ENCODE measurements at regions not wholly inside any gene's neighbourhood (a gene's known extent, or its start where the extent isn't known, plus 50 kb on each side); places are given as distances from the start of the nearest gene placed in this dataset.
"Not testable (repeated sequence)": the region's sequence is repeated elsewhere in the genome, so short reads cannot be mapped to it uniquely, and the experiment has no call there.

GRCh38 chr17:62322313-62322712 lies 58.0 kb upstream of the EFCAB3 start:
- no peak for DNase-seq

DNA sequence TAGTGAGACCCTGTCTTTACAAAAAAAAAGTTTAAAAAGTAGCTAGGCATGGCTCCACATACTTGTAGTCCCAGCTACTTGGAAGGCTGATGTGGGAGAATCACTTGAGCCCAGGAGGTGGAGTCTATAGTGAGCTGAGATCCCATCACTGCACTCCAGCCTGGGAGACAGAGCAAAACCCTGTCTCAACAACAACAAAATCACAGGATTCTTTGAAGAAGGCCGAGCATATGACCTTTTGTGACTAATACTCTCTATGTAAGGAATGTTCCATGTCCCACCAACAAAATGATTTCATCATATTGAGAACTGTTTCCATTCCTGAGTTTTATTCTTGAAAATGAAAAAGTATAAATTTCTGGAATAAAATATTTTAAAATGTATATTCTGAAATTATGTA lies 58.9 kb upstream of the EFCAB3 start:
- no peak for DNase-seq

DNA sequence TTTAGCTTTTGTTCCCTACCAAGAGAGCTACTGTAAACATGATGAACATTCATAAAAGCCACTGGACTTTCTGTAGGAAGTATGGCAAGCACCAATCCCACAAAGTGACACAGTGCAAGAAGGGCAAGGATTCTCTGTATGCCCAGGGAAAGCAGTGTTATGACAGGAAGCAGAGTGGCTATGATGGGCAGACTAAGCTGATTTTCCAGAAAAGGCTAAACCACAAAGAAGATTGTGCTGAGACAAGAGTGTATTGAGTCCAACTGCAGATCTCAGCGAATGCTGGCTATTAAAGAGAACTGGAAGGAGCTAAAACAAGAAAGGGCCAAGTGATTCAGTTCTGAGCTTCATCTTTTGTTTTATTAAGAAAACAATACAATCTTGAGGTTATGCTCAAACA lies 60.5 kb upstream of the EFCAB3 start:
- DNase-seq, result no peak

GRCh38 chr17:62309396-62309795 lies 71.0 kb upstream of the EFCAB3 start:
- DNase-seq, result no peak

DNA sequence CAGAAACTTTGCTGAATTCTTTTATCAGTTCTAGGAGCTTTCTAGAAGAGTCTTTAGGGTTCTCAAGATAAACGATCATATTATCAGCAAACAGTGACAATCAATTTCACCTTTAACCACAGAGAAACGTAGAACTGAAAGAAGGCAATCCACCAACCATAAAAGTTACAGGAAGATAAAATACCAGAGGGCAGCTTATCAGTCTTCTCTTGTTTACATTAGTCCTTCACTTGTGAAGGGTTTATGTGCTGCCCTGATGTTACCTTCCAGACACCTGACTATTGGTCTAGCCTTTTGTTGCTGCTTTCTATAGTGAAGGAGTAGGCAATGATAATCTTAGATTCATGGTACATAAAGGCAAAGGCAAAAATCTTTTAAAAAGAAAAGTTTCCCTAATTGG lies 73.2 kb upstream of the EFCAB3 start:
- no peak for DNase-seq

DNA sequence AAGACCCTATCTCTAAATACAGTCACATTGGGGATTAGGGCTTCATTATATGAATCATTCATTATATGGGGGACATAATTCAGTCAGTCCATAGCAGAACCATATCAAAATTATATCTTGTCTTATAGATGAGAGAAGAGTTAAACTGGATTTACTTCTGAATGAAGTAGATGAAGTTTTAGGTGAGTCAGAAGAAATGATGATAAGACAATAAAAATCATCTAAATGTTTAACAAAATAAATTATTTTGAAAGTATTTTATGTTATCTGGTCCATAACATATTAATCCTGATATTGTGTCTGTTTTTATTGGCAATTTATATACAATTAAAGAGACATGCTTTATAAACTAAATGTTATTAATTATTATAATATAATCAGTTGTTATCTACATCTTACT lies 76.9 kb upstream of the EFCAB3 start:
- DNase-seq, result no peak

- no peak for DNase-seq
These were observed 79.7 kb upstream of the EFCAB3 start for GRCh38 chr17:62300697-62301096.

GRCh38 chr17:62275290-62275689 lies 105.1 kb upstream of the EFCAB3 start:
- not testable (repeated sequence) for DNase-seq

DNA sequence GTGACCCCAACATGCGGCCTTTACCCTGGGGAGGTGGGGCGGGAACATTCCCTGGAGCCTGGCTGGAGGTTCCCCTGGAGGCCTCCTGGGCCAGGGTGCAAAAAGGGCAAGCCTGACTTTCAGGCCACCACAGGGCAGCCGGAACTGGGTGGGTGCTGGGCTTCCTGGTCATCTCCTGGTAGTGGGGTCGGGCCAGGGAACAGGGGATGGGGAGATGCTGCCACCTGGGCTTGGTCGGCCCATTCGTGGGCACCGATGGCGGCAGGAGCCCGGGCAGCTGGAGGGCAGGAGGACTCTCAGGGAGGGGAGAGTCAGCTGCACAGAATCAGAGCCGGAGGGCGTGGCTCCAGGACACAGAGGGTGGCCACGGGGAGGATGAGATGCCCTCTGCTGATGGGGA lies 112.0 kb upstream of the EFCAB3 start:
- not testable (repeated sequence) for DNase-seq

GRCh38 chr17:62264974-62265373 lies 115.4 kb upstream of the EFCAB3 start:
- DNase-seq, result not testable (repeated sequence)

GRCh38 chr17:62255791-62256190 lies 124.6 kb upstream of the EFCAB3 start:
- DNase-seq, result not testable (repeated sequence)

- DNase-seq, result not testable (repeated sequence)
These were observed 138.3 kb upstream of the EFCAB3 start for GRCh38 chr17:62242076-62242475.

DNA sequence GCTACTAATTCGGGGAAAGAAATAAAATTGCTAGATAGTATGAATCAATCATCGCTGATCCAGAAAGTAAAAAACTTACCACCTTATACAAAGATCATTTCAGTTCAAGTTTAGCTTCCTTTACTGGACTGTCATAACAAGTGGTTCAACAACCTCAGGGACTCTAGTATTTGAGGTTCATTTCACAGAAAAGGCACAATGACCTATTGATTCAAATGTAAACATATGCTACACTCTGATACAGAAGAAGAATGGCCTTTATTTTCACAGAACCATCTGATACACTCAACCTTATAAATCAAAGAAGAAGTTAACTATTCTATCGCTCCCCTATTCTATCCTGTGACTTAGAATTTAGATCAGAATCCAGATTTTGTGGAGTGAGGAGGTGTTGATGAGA lies 140.8 kb upstream of the EFCAB3 start:
- not testable (repeated sequence) for DNase-seq

DNA sequence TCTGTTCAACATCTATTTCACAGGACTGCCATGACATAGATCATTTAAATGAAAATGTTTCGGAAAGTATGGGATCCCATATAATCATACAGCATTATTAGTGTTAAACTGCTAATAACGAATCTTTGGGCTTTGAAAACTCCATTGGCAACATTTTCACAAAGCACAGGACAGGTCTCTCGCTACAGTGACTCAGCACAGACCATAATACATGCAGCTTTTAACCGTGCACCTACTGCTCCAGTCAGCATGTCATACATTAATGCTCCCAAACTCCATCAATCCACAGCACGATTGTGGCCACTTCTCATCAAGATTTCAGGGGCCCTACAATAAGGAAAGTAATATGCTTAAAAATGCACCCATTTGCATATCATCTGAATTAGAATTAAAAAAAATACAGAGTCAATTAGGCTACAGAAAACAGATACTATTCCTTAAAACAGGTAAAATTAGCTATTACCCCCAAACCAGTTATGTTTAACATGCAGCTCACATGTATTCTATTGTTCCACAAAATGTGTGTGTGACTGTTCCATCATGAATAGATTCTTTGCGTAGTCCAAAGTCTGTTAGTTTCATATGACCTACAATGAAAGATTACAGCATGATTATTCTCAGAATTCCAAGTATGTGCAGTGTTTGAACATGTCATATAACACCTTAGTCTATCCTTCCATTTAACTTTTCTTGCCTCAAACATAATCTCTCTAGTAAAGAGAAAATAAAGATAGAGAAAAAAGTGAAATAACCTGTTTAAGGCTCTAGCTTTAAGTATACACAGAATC lies 141.6 kb upstream of the EFCAB3 start:
- DNase-seq, result not testable (repeated sequence)

DNA sequence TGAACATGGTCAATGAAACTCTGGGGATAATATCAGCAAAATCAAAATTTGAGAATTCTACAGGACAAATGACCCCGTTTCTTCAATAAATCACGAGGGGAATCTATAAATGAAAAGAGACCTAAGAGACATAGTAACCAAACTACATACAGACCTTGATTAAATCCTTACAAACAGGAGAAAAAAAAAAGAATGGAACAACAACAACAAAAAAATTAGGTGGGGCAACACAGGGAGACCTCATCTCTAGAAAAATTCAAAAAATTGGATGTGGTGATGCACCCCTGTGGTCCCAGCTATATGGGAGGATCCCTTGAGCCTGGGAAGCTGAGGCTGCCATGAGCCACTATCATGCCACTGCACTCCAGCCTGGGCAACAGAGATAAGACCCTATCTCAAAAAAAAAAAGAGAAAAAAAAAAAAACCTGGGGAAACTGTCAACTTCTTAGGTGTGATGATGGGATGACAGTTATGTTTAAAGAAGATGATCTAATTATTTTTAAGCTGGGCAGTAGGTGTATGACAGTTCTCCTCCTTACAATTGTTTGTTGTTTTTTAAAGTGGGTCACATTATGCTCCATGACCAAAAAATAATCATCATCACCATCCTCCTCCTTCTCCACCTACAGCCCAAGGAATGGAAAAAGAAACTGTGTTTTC lies 146.4 kb upstream of the EFCAB3 start:
- not testable (repeated sequence) for DNase-seq

GRCh38 chr17:62231293-62231692 lies 149.1 kb upstream of the EFCAB3 start:
- DNase-seq, result not testable (repeated sequence)

DNA sequence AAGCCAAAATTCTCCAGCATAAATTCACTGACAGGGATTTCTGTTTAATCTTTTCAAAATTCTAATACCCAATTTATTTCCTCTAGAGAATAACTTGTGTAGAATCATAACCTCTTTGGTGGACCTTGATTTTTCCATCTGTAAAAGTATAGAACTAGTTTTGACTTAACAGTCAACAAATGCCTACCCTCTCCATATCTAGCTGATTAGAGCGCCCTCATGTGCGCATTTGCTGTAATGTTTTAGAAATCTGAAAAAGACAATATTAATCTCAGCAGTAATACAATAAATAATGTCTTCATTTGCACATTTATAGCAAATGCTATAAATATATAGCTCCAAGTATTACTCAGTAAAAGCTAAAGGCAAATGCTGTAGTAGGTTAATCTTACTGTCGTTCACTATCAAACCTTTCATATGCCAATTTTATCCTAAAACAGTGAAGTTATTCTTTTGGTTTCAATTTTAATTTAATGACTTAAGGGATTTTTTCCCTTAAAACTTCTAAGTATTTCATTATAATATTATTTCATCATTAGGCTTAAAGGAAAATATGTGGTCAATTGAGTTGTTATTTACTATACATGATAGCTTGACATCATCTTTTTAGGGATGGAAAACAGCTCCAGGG lies 153.6 kb upstream of the EFCAB3 start:
- DNase-seq, result not testable (repeated sequence)

- DNase-seq, result not testable (repeated sequence)
These were observed 156.8 kb upstream of the EFCAB3 start for GRCh38 chr17:62223585-62223984.

DNA sequence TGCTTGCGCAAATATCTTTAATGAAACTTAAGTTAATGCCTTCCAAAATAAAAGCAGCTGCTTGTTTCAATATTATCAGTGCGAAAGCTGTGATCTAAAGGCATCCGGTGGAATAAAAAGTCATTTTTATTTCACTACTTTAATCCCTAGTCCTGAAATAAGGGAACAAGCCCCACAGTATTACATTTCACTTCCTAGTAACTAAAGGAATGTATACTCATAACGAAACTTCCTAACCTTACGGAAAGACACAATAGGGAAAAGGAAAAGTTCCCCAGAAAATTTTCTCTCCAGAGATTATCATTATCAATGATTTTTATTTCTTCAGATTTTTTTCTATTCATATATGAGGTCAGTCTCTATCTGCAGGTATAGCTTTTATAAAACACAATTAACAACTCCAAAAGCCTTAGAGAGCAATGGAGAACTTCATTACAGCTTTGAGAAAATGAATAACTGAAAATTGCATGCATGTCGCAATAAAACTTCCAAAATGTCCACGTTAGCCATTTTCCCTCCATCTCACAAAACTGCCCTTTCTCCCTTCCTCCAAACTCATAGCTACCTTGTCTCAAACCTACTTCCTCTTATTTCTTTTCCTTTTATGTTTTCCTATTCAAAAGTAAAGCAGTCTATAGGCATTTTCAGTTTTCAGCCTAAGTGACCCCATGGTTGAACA lies 154.3 kb upstream of the MED13 start:
- peak; percentile 58 for DNase-seq

GRCh38 chr17:62216847-62217246 lies 151.8 kb upstream of the MED13 start:
- no peak for DNase-seq

- not testable (repeated sequence) for DNase-seq
These were observed 150.8 kb upstream of the MED13 start for GRCh38 chr17:62215891-62216290.

- DNase-seq, result no peak
These were observed 141.5 kb upstream of the MED13 start for GRCh38 chr17:62206550-62206949.

GRCh38 chr17:62197156-62197555 lies 132.1 kb upstream of the MED13 start:
- peak; percentile 12 for DNase-seq
